GM12878 (cell line): ENCODE measurements at regions not wholly inside any gene's neighbourhood (a gene's known extent, or its start where the extent isn't known, plus 50 kb on each side); places are given as distances from the start of the nearest gene placed in this dataset.

Experiments
- ATAC-seq: fragments of 200-7000 bp; cut with Tn5 transposase; 3 replicates; pipeline ENCODE4 v1.9.1; 2020; ENCODE audit warnings: mild to moderate bottlenecking, moderate library complexity
- BruUV-seq: library from RNA; stranded (reverse); fragments of 400-500 nt; replicated peaks from 2 replicates; lab custom pipeline; 2021; lab: Mats Ljungman, UMichigan
- CTCF ChIA-PET: fragments of 300-600 bp; sonication (Branson Sonifier 250); formaldehyde crosslinking; extraction: SDS; loops from one replicate; lab custom pipeline; 2021; ENCODE audit warnings: inconsistent platforms; lab: Yijun Ruan, JAX
- POLR2A ChIA-PET: fragments of 350-600 bp; formaldehyde crosslinking; extraction: SDS; loops from one replicate; lab custom pipeline; 2021; ENCODE audit warnings: inconsistent platforms; lab: Charles Lee
- RAD21 ChIA-PET: fragments of 300-600 bp; sonication (Branson Sonifier 250); formaldehyde crosslinking; loops from one replicate; lab custom pipeline; 2023; ENCODE audit warnings: antibody characterized with exemption; ENCODE audit not compliant: unreplicated experiment; lab: Charles Lee
- SMC1A ChIA-PET: fragments of 300-600 bp; sonication (Branson Sonifier 250); formaldehyde crosslinking; loops from one replicate; lab custom pipeline; 2023; ENCODE audit not compliant: unreplicated experiment, uncharacterized antibody; lab: Charles Lee
- DNase-seq: peaks from one replicate; pipeline ENCODE4 v3.0.0-alpha.2; 2011; ENCODE audit warnings: low read depth, low spot score
- FAIRE-seq: peaks from 3 replicates; lab custom pipeline; 2011; peaks lifted over from hg19 to GRCh38; lab: Jason Lieb, UNC
- H2AFZ ChIP-seq: 2 replicates; pipeline ENCODE4 v1.6.0; 2011; ENCODE audit warnings: low read depth, low read length, control low read depth; ENCODE audit not compliant: control insufficient read depth
- H3K27ac ChIP-seq: 2 replicates; pipeline ENCODE4 v1.5.1; 2011; ENCODE audit warnings: control low read depth; ENCODE audit not compliant: control insufficient read depth, insufficient read depth
- H3K27me3 ChIP-seq, 2 experiments: replicated peaks in 1 of 2; 2 replicates each; pipeline versions ENCODE4 v1.6.0 to v1.6.1; 2011; ENCODE audit warnings: low read length in 1 of 2; ENCODE audit not compliant: control insufficient read depth in 2 of 2, insufficient read depth in 2 of 2
- H3K36me3 ChIP-seq, 2 experiments: 2 replicates each; pipeline ENCODE4 v1.5.1; 2011; ENCODE audit warnings: low read length in 1 of 2; ENCODE audit not compliant: control insufficient read depth in 2 of 2, insufficient read depth in 2 of 2
- H3K4me1 ChIP-seq: 2 replicates; pipeline ENCODE4 v1.6.1; 2011; ENCODE audit warnings: mild to moderate bottlenecking, low read length, moderate library complexity, mixed read lengths; ENCODE audit not compliant: control insufficient read depth, insufficient read depth
- H3K4me2 ChIP-seq: 2 replicates; pipeline ENCODE4 v1.6.0; 2011; ENCODE audit warnings: control low read depth; ENCODE audit not compliant: control insufficient read depth, insufficient read depth
- H3K4me3 ChIP-seq: fragments of 200-600 bp; sonication (generic); 2 replicates; pipeline ENCODE4 v1.5.1; 2016
- H3K79me2 ChIP-seq: 2 replicates; pipeline ENCODE4 v1.6.0; 2011; ENCODE audit warnings: low read length; ENCODE audit not compliant: control insufficient read depth, insufficient read depth
- H3K9ac ChIP-seq: 2 replicates; pipeline ENCODE4 v1.8.0; 2011; ENCODE audit warnings: low read length, control low read depth, mixed read lengths; ENCODE audit not compliant: control insufficient read depth, insufficient read depth
- H3K9me3 ChIP-seq: replicated peaks from 3 replicates; pipeline ENCODE4 v1.5.1; 2011; ENCODE audit warnings: mild to moderate bottlenecking, low read length; ENCODE audit not compliant: control insufficient read depth, insufficient read depth
- H4K20me1 ChIP-seq: 2 replicates; pipeline ENCODE4 v1.6.0; 2011; ENCODE audit not compliant: control insufficient read depth, insufficient read depth
- ATF3 ChIP-seq: IDR thresholded peaks from 2 replicates; pipeline ENCODE4 v1.6.1; 2011; ENCODE audit warnings: low read depth, mild to moderate bottlenecking, low read length, moderate library complexity, borderline replicate concordance; ENCODE audit errors: extremely low read depth
- CBFB ChIP-seq: IDR thresholded peaks from 2 replicates; pipeline ENCODE4 v1.6.1; 2016; ENCODE audit warnings: antibody characterized with exemption, low read depth
- CBX5 ChIP-seq: sonication (generic); IDR thresholded peaks from 2 replicates; pipeline ENCODE4 v1.6.1; 2016; ENCODE audit warnings: low read depth, moderate library complexity, mild to moderate bottlenecking, inconsistent platforms
- CEBPB ChIP-seq, 2 experiments: fragments of 150-350 bp in 1 of 2; IDR thresholded peaks; 2 replicates each; pipeline ENCODE4 v1.6.1; 2012 to 2014; ENCODE audit warnings: low read depth in 2 of 2, low read length in 2 of 2, borderline replicate concordance in 1 of 2, inconsistent platforms in 1 of 2
- DPF2 ChIP-seq: fragments of 450-650 bp; IDR thresholded peaks from 2 replicates; pipeline ENCODE4 v1.6.1; 2017; ENCODE audit warnings: mild to moderate bottlenecking
- EED ChIP-seq: sonication (generic); IDR thresholded peaks from 2 replicates; pipeline ENCODE4 v1.6.1; 2016; ENCODE audit warnings: antibody characterized with exemption, low read depth
- KDM1A ChIP-seq: fragments of 200-600 bp; sonication (generic); IDR thresholded peaks from 2 replicates; pipeline ENCODE4 v1.6.1; 2016; ENCODE audit warnings: borderline replicate concordance
- POLR2A ChIP-seq: IDR thresholded peaks from 2 replicates; pipeline ENCODE4 v1.6.1; 2011; ENCODE audit warnings: low read depth, mild to moderate bottlenecking, low read length
- PRDM15 ChIP-seq: fragments of 450-650 bp; formaldehyde crosslinking; IDR thresholded peaks from 2 replicates; pipeline ENCODE4 v1.4.0; 2020; ENCODE audit warnings: mild to moderate bottlenecking, moderate library complexity
- SMAD1 ChIP-seq: fragments of 450-650 bp; IDR thresholded peaks from 2 replicates; pipeline ENCODE4 v1.6.1; 2018; ENCODE audit warnings: mild to moderate bottlenecking, low read depth; ENCODE audit not compliant: partially characterized antibody
- SUZ12 ChIP-seq: fragments of 200-600 bp; sonication (generic); IDR thresholded peaks from one replicate; pipeline ENCODE4 v1.6.1; 2018; ENCODE audit warnings: antibody characterized with exemption, mild to moderate bottlenecking; ENCODE audit not compliant: unreplicated experiment
- ZBTB33 ChIP-seq: fragments of 450-650 bp; IDR thresholded peaks from 2 replicates; pipeline ENCODE4 v1.6.1; 2017; ENCODE audit warnings: mild to moderate bottlenecking
- ZNF24 ChIP-seq: fragments of 450-650 bp; IDR thresholded peaks from 2 replicates; pipeline ENCODE4 v1.6.1; 2017; ENCODE audit warnings: antibody characterized with exemption, mild to moderate bottlenecking
- ZNF687 ChIP-seq: fragments of 450-650 bp; IDR thresholded peaks from 2 replicates; pipeline ENCODE4 v1.6.1; 2017; ENCODE audit warnings: mild to moderate bottlenecking, moderate library complexity
- WGBS: methylation state at CpG from one replicate; pipeline ENCODE4 v1.1.6; 2016; ENCODE audit warnings: low lambda C conversion rate; ENCODE audit not compliant: insufficient replicate concordance, insufficient coverage; ENCODE audit errors: missing lambda C conversion rate; 5-methylcytosine and 5-hydroxymethylcytosine counted together
- in situ Hi-C: fragments of 300-500 bp; cut with MboI; formaldehyde crosslinking; loops from 9 replicates; pipeline ENCODE4 v1.14.3; 2018; ENCODE audit warnings: mixed read lengths
- intact Hi-C: fragments of 100-400 bp; cut with micrococcal nuclease; formaldehyde crosslinking; loops from one replicate; pipeline ENCODE4 v1.14.2; 2022; ENCODE audit not compliant: unreplicated experiment

GRCh38 chr2:16102976-16103380, 162.6 kb downstream of the MYCN start:
- TF ChIP-seq ZNF24: no peak
- no peak for TF ChIP-seq ZNF687
- no peak for TF ChIP-seq CBX5
- TF ChIP-seq PRDM15 (CRISPR knock-in tag): no peak
- TF ChIP-seq POLR2A: no peak
- TF ChIP-seq SUZ12: no peak
- TF ChIP-seq EED: no peak
- TF ChIP-seq CBFB: no peak
- TF ChIP-seq KDM1A: no peak
- no peak for TF ChIP-seq DPF2
- no peak for TF ChIP-seq ATF3
- no peak for TF ChIP-seq ZBTB33
- TF ChIP-seq SMAD1: no peak
- no peak for TF ChIP-seq CEBPB (IDR thresholded peaks at IDR 0.05; ENCODE audit: borderline replicate concordance in 1 of 2, low read depth in 2 of 2, low read length in 2 of 2)
- ATAC-seq (no peak), FAIRE-seq (no peak), DNase-seq (no peak)
- Histone ChIP-seq H2AFZ (no peak overlapping the region), H3K27me3 (no peaks in the 10 kb centered on the region; a peak in 1 of 4 replicates), H3K79me2 (no peaks in the 10 kb centered on the region), H3K9me3 (no peaks in the 10 kb centered on the region), H3K27ac (no peak overlapping the region), H3K36me3 (no peaks in the 10 kb centered on the region), H3K9ac (no peak overlapping the region), H3K4me1 (no peaks in the 10 kb centered on the region), H4K20me1 (no peaks in the 10 kb centered on the region), H3K4me3 (no peak overlapping the region), H3K4me2 (no peak overlapping the region)
- in situ Hi-C loops (no loop called here), intact Hi-C loops (no loop called here)
- ChIA-PET POLR2A (no interaction called here), RAD21 (no interaction called here), CTCF (no interaction called here), SMC1A (no interaction called here)
- BruUV-seq: no TSS peak
- WGBS: 44% methylated on average over 16 of the region's 16 CpGs
